HG03175 (cell line): ENCODE measurements at regions not wholly inside any gene's neighbourhood (a gene's known extent, or its start where the extent isn't known, plus 50 kb on each side); places are given as distances from the start of the nearest gene placed in this dataset.

Experiments used
- ATAC-seq: cut with Tn5 transposase; IDR thresholded peaks from one replicate; pipeline ENCODE4 v1.9.1; 2021; ENCODE audit warnings: mild to moderate bottlenecking, moderate library complexity; ENCODE audit not compliant: unreplicated experiment

- no peak for ATAC-seq
Observed at GRCh38 chr16:51924744-51925143, 622.2 kb downstream of the TOX3 start.

GRCh38 chr16:51922476-51922875 is 624.5 kb downstream of the TOX3 start:
- ATAC-seq, result no peak

GRCh38 chr16:51919736-51920135 is 627.2 kb downstream of the TOX3 start:
- no peak for ATAC-seq

GRCh38 chr16:51916814-51917213 is 630.1 kb downstream of the TOX3 start:
- ATAC-seq, result no peak

GRCh38 chr16:51916231-51916630 is 630.7 kb downstream of the TOX3 start:
- no peak for ATAC-seq

- no peak for ATAC-seq
Observed at GRCh38 chr16:51907680-51908079, 639.3 kb downstream of the TOX3 start.

GRCh38 chr16:51900221-51900780 is 646.6 kb downstream of the TOX3 start:
- ATAC-seq, result no peak

GRCh38 chr16:51898872-51899271 is 648.1 kb downstream of the TOX3 start:
- no peak for ATAC-seq

- no peak for ATAC-seq
Observed at GRCh38 chr16:51896013-51896412, 650.9 kb downstream of the TOX3 start.

GRCh38 chr16:51892293-51893007 is 654.5 kb downstream of the TOX3 start:
- ATAC-seq, result no peak

GRCh38 chr16:51888534-51888933 is 658.4 kb downstream of the TOX3 start:
- no peak for ATAC-seq

- no peak for ATAC-seq
Observed at GRCh38 chr16:51888016-51888415, 658.9 kb downstream of the TOX3 start.

- ATAC-seq, result no peak
Observed at GRCh38 chr16:51886456-51886855, 660.5 kb downstream of the TOX3 start.

GRCh38 chr16:51884773-51885172 is 662.2 kb downstream of the TOX3 start:
- ATAC-seq, result no peak

GRCh38 chr16:51881731-51882130 is 665.2 kb downstream of the TOX3 start:
- ATAC-seq, result no peak

- no peak for ATAC-seq
Observed at GRCh38 chr16:51880776-51881175, 666.2 kb downstream of the TOX3 start.

GRCh38 chr16:51877686-51878085 is 669.3 kb downstream of the TOX3 start:
- no peak for ATAC-seq

GRCh38 chr16:51876934-51877333 is 670.0 kb downstream of the TOX3 start:
- no peak for ATAC-seq

GRCh38 chr16:51876601-51876875 is 670.4 kb downstream of the TOX3 start:
- ATAC-seq, result no peak

- ATAC-seq, result no peak
Observed at GRCh38 chr16:51875834-51876600, 670.9 kb downstream of the TOX3 start.

- no peak for ATAC-seq
Observed at GRCh38 chr16:51872524-51872923, 674.4 kb downstream of the TOX3 start.

- ATAC-seq, result no peak
Observed at GRCh38 chr16:51870296-51870854, 676.6 kb downstream of the TOX3 start.
